ENCODE measurements at regions not wholly inside any gene's neighbourhood (a gene's known extent, or its start where the extent isn't known, plus 50 kb on each side); places are given as distances from the start of the nearest gene placed in this dataset.

GRCh38 chr2:145020694-145021093, 500.8 kb upstream of the ZEB2 start:
- BruUV-seq (replicated peaks): no TSS peak
- no peak for DNase-seq (ENCODE audit: low spot score)
- TF ChIP-seq EZH2 (IDR thresholded peaks at IDR 0.05; ENCODE audit: borderline replicate concordance, low read depth, low read length, poor library complexity, severe bottlenecking) (no peak), CTCF (conservative IDR thresholded peaks at IDR 0.05; ENCODE audit: low read depth, low read length) (no peak)
- no peaks in the 10 kb centered on the region for H3K4me1 ChIP-seq (ENCODE audit: insufficient read depth, low read length, poor library complexity, severe bottlenecking)
- POLR2A ChIA-PET (ENCODE audit: low non-redundant PET): no interaction called here
- intact Hi-C loops (cut with micrococcal nuclease; ENCODE audit: unreplicated experiment): no loop called here
- CTCF ChIA-PET: no interaction called here
- H3K36me3 ChIP-seq (ENCODE audit: insufficient read depth, low read length, poor library complexity, severe bottlenecking): no peaks in the 10 kb centered on the region
- H3K27ac ChIP-seq (ENCODE audit: low read depth, low read length, poor library complexity, severe bottlenecking): no peak overlapping the region
- no peak overlapping the region for H3K4me3 ChIP-seq (ENCODE audit: low read depth, low read length, poor library complexity, severe bottlenecking)
- H3K27me3 ChIP-seq (replicated peaks; ENCODE audit: insufficient read depth, low read depth, low read length, poor library complexity): no peaks in the 10 kb centered on the region
- H3K9me3 ChIP-seq (ENCODE audit: low read depth, low read length, poor library complexity, severe bottlenecking): no peaks in the 10 kb centered on the region

GRCh38 chr2:145020139-145020538, 500.2 kb upstream of the ZEB2 start:
- Histone ChIP-seq H3K4me1 (ENCODE audit: insufficient read depth, low read length, poor library complexity, severe bottlenecking) (no peaks in the 10 kb centered on the region), H3K27ac (ENCODE audit: low read depth, low read length, poor library complexity, severe bottlenecking) (no peak overlapping the region), H3K4me3 (ENCODE audit: low read depth, low read length, poor library complexity, severe bottlenecking) (no peak overlapping the region), H3K27me3 (replicated peaks; ENCODE audit: insufficient read depth, low read depth, low read length, poor library complexity) (no peaks in the 10 kb centered on the region), H3K36me3 (ENCODE audit: insufficient read depth, low read length, poor library complexity, severe bottlenecking) (no peaks in the 10 kb centered on the region), H3K9me3 (ENCODE audit: low read depth, low read length, poor library complexity, severe bottlenecking) (no peaks in the 10 kb centered on the region)
- TF ChIP-seq EZH2 (IDR thresholded peaks at IDR 0.05; ENCODE audit: borderline replicate concordance, low read depth, low read length, poor library complexity, severe bottlenecking) (no peak), CTCF (conservative IDR thresholded peaks at IDR 0.05; ENCODE audit: low read depth, low read length) (no peak)
- ChIA-PET CTCF (no interaction called here), POLR2A (ENCODE audit: low non-redundant PET) (no interaction called here)
- intact Hi-C loops (cut with micrococcal nuclease; ENCODE audit: unreplicated experiment): no loop called here
- no peak for DNase-seq (ENCODE audit: low spot score)
- no TSS peak for BruUV-seq (replicated peaks)

GRCh38 chr2:145018502-145018901, 498.6 kb upstream of the ZEB2 start:
- POLR2A ChIA-PET (ENCODE audit: low non-redundant PET): no interaction called here
- H3K4me1 ChIP-seq (ENCODE audit: insufficient read depth, low read length, poor library complexity, severe bottlenecking): no peaks in the 10 kb centered on the region
- TF ChIP-seq CTCF (conservative IDR thresholded peaks at IDR 0.05; ENCODE audit: low read depth, low read length): no peak
- TF ChIP-seq EZH2 (IDR thresholded peaks at IDR 0.05; ENCODE audit: borderline replicate concordance, low read depth, low read length, poor library complexity, severe bottlenecking): no peak
- DNase-seq (ENCODE audit: low spot score): no peak
- BruUV-seq (replicated peaks): no TSS peak
- H3K27me3 ChIP-seq (replicated peaks; ENCODE audit: insufficient read depth, low read depth, low read length, poor library complexity): no peaks in the 10 kb centered on the region
- CTCF ChIA-PET: no interaction called here
- H3K27ac ChIP-seq (ENCODE audit: low read depth, low read length, poor library complexity, severe bottlenecking): no peak overlapping the region
- intact Hi-C loops (cut with micrococcal nuclease; ENCODE audit: unreplicated experiment): no loop called here
- H3K36me3 ChIP-seq (ENCODE audit: insufficient read depth, low read length, poor library complexity, severe bottlenecking): no peaks in the 10 kb centered on the region
- no peaks in the 10 kb centered on the region for H3K9me3 ChIP-seq (ENCODE audit: low read depth, low read length, poor library complexity, severe bottlenecking)
- H3K4me3 ChIP-seq (ENCODE audit: low read depth, low read length, poor library complexity, severe bottlenecking): no peak overlapping the region
